Mesenchymal stem cell (in vitro differentiated cells and primary cell): ENCODE measurements at regions not wholly inside any gene's neighbourhood (a gene's known extent, or its start where the extent isn't known, plus 50 kb on each side); places are given as distances from the start of the nearest gene placed in this dataset.
"Not testable (repeated sequence)": the region's sequence is repeated elsewhere in the genome, so short reads cannot be mapped to it uniquely, and the experiment has no call there.

Experiments
- DNase-seq: peaks from one replicate; pipeline ENCODE4 v3.0.0-alpha.2; 2013
- H2AFZ ChIP-seq: one replicate; pipeline ENCODE4 v1.6.1; 2013; ENCODE audit warnings: low read depth, mild to moderate bottlenecking, control low read depth, inconsistent platforms, low read length, moderate library complexity
- H2AK5ac ChIP-seq: 2 replicates; pipeline ENCODE4 v1.6.1; 2013; ENCODE audit warnings: low read length, moderate library complexity, mild to moderate bottlenecking, inconsistent platforms; ENCODE audit not compliant: severe bottlenecking
- H2BK120ac ChIP-seq: one replicate; pipeline ENCODE4 v1.6.1; 2013; ENCODE audit warnings: low read depth, mild to moderate bottlenecking, inconsistent platforms, low read length, moderate library complexity
- H2BK12ac ChIP-seq, 2 experiments: one replicate each; pipeline ENCODE4 v1.6.1; 2013; ENCODE audit warnings: inconsistent platforms in 2 of 2, low read length in 2 of 2, mild to moderate bottlenecking in 2 of 2, moderate library complexity in 2 of 2, control low read depth in 1 of 2
- H2BK15ac ChIP-seq: one replicate; pipeline ENCODE4 v1.6.1; 2013; ENCODE audit warnings: mild to moderate bottlenecking, low read depth, inconsistent platforms; ENCODE audit not compliant: poor library complexity, severe bottlenecking
- H2BK5ac ChIP-seq: 2 replicates; pipeline ENCODE4 v1.6.1; 2013; ENCODE audit warnings: low read depth, mild to moderate bottlenecking, low read length, control low read depth, inconsistent platforms; ENCODE audit not compliant: poor library complexity, severe bottlenecking
- H3K14ac ChIP-seq, 2 experiments: one replicate each; pipeline ENCODE4 v1.6.1; 2013; ENCODE audit warnings: inconsistent platforms in 2 of 2, low read length in 2 of 2, control low read depth in 1 of 2, mild to moderate bottlenecking in 1 of 2, moderate library complexity in 1 of 2
- H3K18ac ChIP-seq, 2 experiments: one replicate each; pipeline ENCODE4 v1.6.1; 2013; ENCODE audit warnings: inconsistent platforms in 2 of 2, low read length in 2 of 2, control low read depth in 1 of 2, low read depth in 1 of 2, mild to moderate bottlenecking in 1 of 2
- H3K23ac ChIP-seq, 2 experiments: one replicate each; pipeline ENCODE4 v1.6.1; 2013; ENCODE audit warnings: inconsistent platforms in 2 of 2, low read length in 2 of 2, mild to moderate bottlenecking in 2 of 2, moderate library complexity in 2 of 2, control low read depth in 1 of 2
- H3K27ac ChIP-seq: 2 replicates; pipeline ENCODE4 v1.5.1; 2013; ENCODE audit warnings: mild to moderate bottlenecking, moderate library complexity, low read length, control low read depth, inconsistent platforms; ENCODE audit not compliant: poor library complexity, severe bottlenecking
- H3K27me3 ChIP-seq, 2 experiments: 2 replicates each; pipeline versions ENCODE4 v1.6.1 to v1.7.0; 2013; ENCODE audit warnings: low read length in 2 of 2, mild to moderate bottlenecking in 2 of 2, moderate library complexity in 2 of 2, control low read depth in 1 of 2, inconsistent platforms in 1 of 2; ENCODE audit not compliant: control insufficient read depth in 1 of 2, insufficient read depth in 1 of 2
- H3K36me3 ChIP-seq, 2 experiments: 2 replicates each; pipeline versions ENCODE4 v1.6.1 to v1.7.0; 2013; ENCODE audit warnings: low read length in 2 of 2, control low read depth in 1 of 2, inconsistent platforms in 1 of 2, low read depth in 1 of 2, mild to moderate bottlenecking in 1 of 2; ENCODE audit not compliant: insufficient read depth in 2 of 2, control insufficient read depth in 1 of 2
- H3K4ac ChIP-seq, 2 experiments: one replicate each; pipeline ENCODE4 v1.6.1; 2013; ENCODE audit warnings: inconsistent platforms in 2 of 2, low read length in 2 of 2, mild to moderate bottlenecking in 2 of 2, moderate library complexity in 2 of 2, control low read depth in 1 of 2, low read depth in 1 of 2
- H3K4me1 ChIP-seq: 2 replicates; pipeline ENCODE4 v1.6.1; 2013; ENCODE audit warnings: low read depth, low read length, control low read depth; ENCODE audit not compliant: control insufficient read depth, insufficient read depth
- H3K4me2 ChIP-seq: 2 replicates; pipeline ENCODE4 v1.6.1; 2013; ENCODE audit warnings: low read length, mild to moderate bottlenecking, inconsistent platforms; ENCODE audit not compliant: poor library complexity, severe bottlenecking
- H3K4me3 ChIP-seq, 2 experiments: 2 replicates each; pipeline versions ENCODE4 v1.5.1 to v1.7.0; 2013; ENCODE audit warnings: low read length in 2 of 2, mild to moderate bottlenecking in 2 of 2, control low read depth in 1 of 2, low read depth in 1 of 2; ENCODE audit not compliant: insufficient read depth in 1 of 2
- H3K79me1 ChIP-seq: replicated peaks from 2 replicates; pipeline ENCODE4 v1.6.1; 2013; ENCODE audit warnings: mild to moderate bottlenecking, control low read depth, low read length, inconsistent platforms; ENCODE audit not compliant: poor library complexity, severe bottlenecking
- H3K9ac ChIP-seq: 2 replicates; pipeline ENCODE4 v1.7.0; 2013; ENCODE audit warnings: mild to moderate bottlenecking, low read length, moderate library complexity
- H3K9me3 ChIP-seq: 2 replicates; pipeline ENCODE4 v1.7.0; 2013; ENCODE audit warnings: mild to moderate bottlenecking, low read length; ENCODE audit not compliant: control insufficient read depth
- H4K8ac ChIP-seq: one replicate; pipeline ENCODE4 v1.6.1; 2013; ENCODE audit warnings: inconsistent platforms, mild to moderate bottlenecking, low read length, moderate library complexity
- H4K91ac ChIP-seq: one replicate; pipeline ENCODE4 v1.6.1; 2013; ENCODE audit warnings: mild to moderate bottlenecking, low read length, inconsistent platforms
- WGBS: methylation state at CpG from one replicate; pipeline ENCODE4 v1.1.7; 2013; ENCODE audit warnings: mixed read lengths; 5-methylcytosine and 5-hydroxymethylcytosine counted together

DNA sequence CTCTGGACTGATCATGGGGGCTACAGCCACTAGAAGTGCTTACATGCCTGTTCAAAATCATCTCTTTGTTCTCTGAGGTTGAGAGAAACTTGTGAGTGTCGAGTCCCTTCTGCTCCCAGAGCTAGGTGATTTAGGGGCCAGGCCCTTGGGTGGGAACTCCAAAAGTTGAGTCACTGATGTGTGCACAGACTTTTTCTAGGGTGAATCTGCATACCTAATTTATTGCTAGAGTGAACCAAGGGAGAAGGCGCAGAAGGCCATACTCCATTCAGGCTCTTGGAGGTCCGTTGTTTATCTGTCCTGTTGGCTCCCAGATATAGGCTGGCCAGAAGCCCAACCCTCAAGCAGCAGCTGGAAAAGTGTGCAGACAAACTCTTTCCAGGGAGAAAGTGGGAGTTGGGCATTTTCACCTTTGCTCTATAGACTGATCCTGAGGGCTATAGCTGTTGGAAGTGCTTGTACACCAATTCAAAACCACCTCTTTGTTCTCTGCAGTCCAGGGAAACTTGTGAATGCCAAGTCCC lies 80.8 kb upstream of the ARX start:
- no peak overlapping the region for H2AK5ac ChIP-seq
- H2BK15ac ChIP-seq: no peak overlapping the region
- H2BK12ac ChIP-seq: no peak overlapping the region
- H3K23ac ChIP-seq: no peak overlapping the region
- H3K4me3 ChIP-seq: no peak overlapping the region
- no peaks in the 10 kb centered on the region for H3K9me3 ChIP-seq
- no peak overlapping the region for H3K9ac ChIP-seq
- no peak overlapping the region for H4K91ac ChIP-seq
- H2BK120ac ChIP-seq: no peak overlapping the region
- no peaks in the 10 kb centered on the region for H3K79me1 ChIP-seq
- peaks cover 0 to 4% of the 10 kb centered on the region in 2 experiments for H3K27me3 ChIP-seq
- DNase-seq: no peak
- H3K4me1 ChIP-seq: no peaks in the 10 kb centered on the region
- WGBS: 55% methylated on average over 2 of the region's 3 CpGs
- no peak overlapping the region for H3K27ac ChIP-seq
- no peak overlapping the region for H3K14ac ChIP-seq
- no peaks in the 10 kb centered on the region for H3K36me3 ChIP-seq
- H3K4me2 ChIP-seq: no peak overlapping the region
- no peak overlapping the region for H4K8ac ChIP-seq
- H2AFZ ChIP-seq: no peak overlapping the region
- H2BK5ac ChIP-seq: no peak overlapping the region
- no peak overlapping the region for H3K4ac ChIP-seq
- no peak overlapping the region for H3K18ac ChIP-seq

DNA sequence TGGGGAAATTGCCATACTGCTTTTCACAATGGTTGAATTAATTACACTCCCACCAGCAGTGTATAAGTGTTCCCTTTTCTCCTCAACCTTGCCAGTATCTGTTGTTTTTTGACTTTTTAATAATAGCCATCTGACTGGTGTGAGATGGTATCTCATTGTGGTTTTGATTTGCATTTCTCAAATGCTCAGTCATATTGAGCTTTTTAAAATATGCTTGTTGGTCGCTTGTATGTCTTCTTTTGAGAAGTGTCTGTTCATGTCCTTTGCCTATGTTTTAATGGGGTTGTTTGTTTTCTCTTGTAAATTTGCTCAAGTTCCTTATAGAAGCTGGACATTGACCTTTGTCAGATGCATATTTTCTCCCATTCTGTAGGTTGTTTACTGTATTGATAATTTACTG lies 75.4 kb upstream of the ARX start:
- H3K18ac ChIP-seq, H4K91ac ChIP-seq: not testable (repeated sequence)

DNA sequence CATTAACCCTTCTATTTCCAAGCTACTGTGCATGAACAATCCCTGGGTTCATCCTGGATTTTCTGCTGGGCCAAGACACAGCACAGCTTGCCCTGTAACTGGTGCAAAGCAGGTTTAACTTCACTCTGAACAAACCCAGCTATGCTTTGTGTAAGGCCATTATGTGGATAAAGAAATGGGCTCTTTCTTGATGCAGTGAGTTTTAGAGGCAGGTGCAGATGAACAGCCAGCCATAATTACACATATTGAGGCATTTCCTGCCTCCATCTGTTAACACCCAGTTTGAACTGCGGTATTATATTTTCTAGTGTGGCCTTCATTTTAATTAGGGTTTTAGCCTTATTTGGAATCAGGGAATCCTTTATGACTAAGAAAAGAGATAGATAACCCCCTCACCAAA lies 68.7 kb upstream of the ARX start:
- Histone ChIP-seq H3K9ac (no peak overlapping the region), H3K18ac (no peak overlapping the region), H3K4me1 (no peaks in the 10 kb centered on the region), H3K36me3 (no peaks in the 10 kb centered on the region), H3K23ac (no peak overlapping the region), H4K8ac (no peak overlapping the region), H3K27me3 (no peaks in the 10 kb centered on the region), H2BK15ac (no peak overlapping the region), H2BK120ac (no peak overlapping the region), H3K9me3 (peaks cover 12% of the 10 kb centered on the region), H4K91ac (no peak overlapping the region), H2BK5ac (no peak overlapping the region), H3K27ac (no peak overlapping the region), H2AK5ac (no peak overlapping the region), H3K79me1 (no peaks in the 10 kb centered on the region), H2BK12ac (no peak overlapping the region), H3K14ac (no peak overlapping the region), H2AFZ (no peak overlapping the region), H3K4me2 (no peak overlapping the region), H3K4me3 (no peak overlapping the region), H3K4ac (no peak overlapping the region)
- DNase-seq: no peak
- WGBS: no CpG with 5 or more reads among the region's 1 CpG

More for the DNA sequence above, 75.4 kb upstream of the ARX start:
- H3K4ac ChIP-seq, H2BK5ac ChIP-seq, H3K79me1 ChIP-seq, DNase-seq, H2BK120ac ChIP-seq, H3K36me3 ChIP-seq, H3K27ac ChIP-seq, H4K8ac ChIP-seq, H2AK5ac ChIP-seq, H3K23ac ChIP-seq, H2BK12ac ChIP-seq, H3K4me3 ChIP-seq, H3K4me2 ChIP-seq, H3K14ac ChIP-seq, H3K4me1 ChIP-seq, H3K9ac ChIP-seq, H2BK15ac ChIP-seq, H2AFZ ChIP-seq, H3K27me3 ChIP-seq: not testable (repeated sequence)
- 50% methylated on average over 1 of the region's 1 CpG for WGBS
- H3K9me3 ChIP-seq: peaks cover 13% of the 10 kb centered on the region

- Histone ChIP-seq H3K4me1 (no peaks in the 10 kb centered on the region), H2BK5ac (no peak overlapping the region), H3K4me2 (no peak overlapping the region), H2AFZ (no peak overlapping the region), H2AK5ac (no peak overlapping the region), H3K4me3 (no peak overlapping the region), H3K9me3 (peaks cover 7% of the 10 kb centered on the region), H2BK15ac (no peak overlapping the region), H3K36me3 (no peaks in the 10 kb centered on the region), H3K14ac (no peak overlapping the region), H3K18ac (no peak overlapping the region), H4K8ac (no peak overlapping the region), H4K91ac (no peak overlapping the region), H3K27ac (no peak overlapping the region), H3K79me1 (no peaks in the 10 kb centered on the region), H2BK12ac (no peak overlapping the region), H2BK120ac (no peak overlapping the region), H3K23ac (no peak overlapping the region), H3K9ac (no peak overlapping the region), H3K27me3 (no peaks in the 10 kb centered on the region), H3K4ac (no peak overlapping the region)
- DNase-seq: no peak
- WGBS: 100% methylated on average over 1 of the region's 3 CpGs
Observed at GRCh38 chrX:25083661-25084060, 67.9 kb upstream of the ARX start.
